GM12873 (cell line): ENCODE measurements at regions not wholly inside any gene's neighbourhood (a gene's known extent, or its start where the extent isn't known, plus 50 kb on each side); places are given as distances from the start of the nearest gene placed in this dataset.

Experiments used
- CTCF ChIP-seq: IDR thresholded peaks from 2 replicates; pipeline ENCODE4 v1.5.1; 2012; ENCODE audit warnings: low read depth, mild to moderate bottlenecking, moderate library complexity, low read length, control low read depth; ENCODE audit not compliant: insufficient read depth; ENCODE audit errors: missing control alignments

- TF ChIP-seq CTCF, result no peak
These were observed 521.6 kb downstream of the RNF144A start for GRCh38 chr2:7438855-7439254.

- TF ChIP-seq CTCF, result no peak
These were observed 523.8 kb downstream of the RNF144A start for GRCh38 chr2:7440977-7441376.

GRCh38 chr2:7444626-7445025 is 527.4 kb downstream of the RNF144A start:
- TF ChIP-seq CTCF, result no peak

GRCh38 chr2:7448578-7449264 is 531.5 kb downstream of the RNF144A start:
- TF ChIP-seq CTCF, result no peak

- TF ChIP-seq CTCF, result no peak
These were observed 532.1 kb downstream of the RNF144A start for GRCh38 chr2:7449298-7449697.

GRCh38 chr2:7450188-7450832 is 533.1 kb downstream of the RNF144A start:
- no peak for TF ChIP-seq CTCF

GRCh38 chr2:7450833-7451190 is 533.6 kb downstream of the RNF144A start:
- no peak for TF ChIP-seq CTCF
